Hepatocyte (in vitro differentiated cells): ENCODE measurements at regions not wholly inside any gene's neighbourhood (a gene's known extent, or its start where the extent isn't known, plus 50 kb on each side); places are given as distances from the start of the nearest gene placed in this dataset.

Experiments used
- EZH2 ChIP-seq: fragments of 200-600 bp; sonication (generic); IDR thresholded peaks from 2 replicates; pipeline ENCODE4 v1.6.1; 2016; ENCODE audit warnings: antibody characterized with exemption, mild to moderate bottlenecking, borderline replicate concordance
- EZH2phosphoT487 ChIP-seq: fragments of 200-600 bp; sonication (generic); IDR thresholded peaks from one replicate; pipeline ENCODE4 v1.6.1; 2018; ENCODE audit warnings: antibody characterized with exemption, mild to moderate bottlenecking, low read depth, moderate library complexity; ENCODE audit not compliant: unreplicated experiment, severe bottlenecking
- TF ChIP-seq, protein P1 (sequence below): fragments of 200-600 bp; sonication (generic); IDR thresholded peaks from 2 replicates; pipeline ENCODE4 v1.5.1; 2016; ENCODE audit warnings: antibody characterized with exemption, mild to moderate bottlenecking; ENCODE audit not compliant: poor library complexity

GRCh38 chr4:75243570-75243969 lies 270.6 kb downstream of the RCHY1 start:
- TF ChIP-seq, protein P1, sequence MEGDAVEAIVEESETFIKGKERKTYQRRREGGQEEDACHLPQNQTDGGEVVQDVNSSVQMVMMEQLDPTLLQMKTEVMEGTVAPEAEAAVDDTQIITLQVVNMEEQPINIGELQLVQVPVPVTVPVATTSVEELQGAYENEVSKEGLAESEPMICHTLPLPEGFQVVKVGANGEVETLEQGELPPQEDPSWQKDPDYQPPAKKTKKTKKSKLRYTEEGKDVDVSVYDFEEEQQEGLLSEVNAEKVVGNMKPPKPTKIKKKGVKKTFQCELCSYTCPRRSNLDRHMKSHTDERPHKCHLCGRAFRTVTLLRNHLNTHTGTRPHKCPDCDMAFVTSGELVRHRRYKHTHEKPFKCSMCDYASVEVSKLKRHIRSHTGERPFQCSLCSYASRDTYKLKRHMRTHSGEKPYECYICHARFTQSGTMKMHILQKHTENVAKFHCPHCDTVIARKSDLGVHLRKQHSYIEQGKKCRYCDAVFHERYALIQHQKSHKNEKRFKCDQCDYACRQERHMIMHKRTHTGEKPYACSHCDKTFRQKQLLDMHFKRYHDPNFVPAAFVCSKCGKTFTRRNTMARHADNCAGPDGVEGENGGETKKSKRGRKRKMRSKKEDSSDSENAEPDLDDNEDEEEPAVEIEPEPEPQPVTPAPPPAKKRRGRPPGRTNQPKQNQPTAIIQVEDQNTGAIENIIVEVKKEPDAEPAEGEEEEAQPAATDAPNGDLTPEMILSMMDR: no peak
- no peak for TF ChIP-seq EZH2
- no peak for TF ChIP-seq EZH2phosphoT487
